G401.6 (cell line): ENCODE measurements at regions not wholly inside any gene's neighbourhood (a gene's known extent, or its start where the extent isn't known, plus 50 kb on each side); places are given as distances from the start of the nearest gene placed in this dataset.
"Not testable (repeated sequence)": the region's sequence is repeated elsewhere in the genome, so short reads cannot be mapped to it uniquely, and the experiment has no call there.

Source experiments
- FAIRE-seq: peaks from 2 replicates; lab custom pipeline; 2012; peaks lifted over from hg19 to GRCh38; lab: Jason Lieb, UNC

- FAIRE-seq, result no peak
Observed at GRCh38 chr5:159650803-159651202, 265.5 kb upstream of the ADRA1B start.

GRCh38 chr5:159655757-159656409 lies 260.4 kb upstream of the ADRA1B start:
- FAIRE-seq, result no peak

GRCh38 chr5:159657298-159657697 lies 259.0 kb upstream of the ADRA1B start:
- FAIRE-seq, result no peak

GRCh38 chr5:159657771-159658170 lies 258.5 kb upstream of the ADRA1B start:
- no peak for FAIRE-seq

- FAIRE-seq, result no peak
Observed at GRCh38 chr5:159658266-159658925, 257.9 kb upstream of the ADRA1B start.

GRCh38 chr5:159660401-159660800 lies 255.9 kb upstream of the ADRA1B start:
- FAIRE-seq, result no peak

- FAIRE-seq, result no peak
Observed at GRCh38 chr5:159663986-159664385, 252.3 kb upstream of the ADRA1B start.

- FAIRE-seq, result no peak
Observed at GRCh38 chr5:159667286-159667685, 249.0 kb upstream of the ADRA1B start.

GRCh38 chr5:159668556-159668955 lies 247.7 kb upstream of the ADRA1B start:
- FAIRE-seq, result no peak

GRCh38 chr5:159669559-159669958 lies 246.7 kb upstream of the ADRA1B start:
- no peak for FAIRE-seq

GRCh38 chr5:159671886-159672285 lies 244.4 kb upstream of the ADRA1B start:
- FAIRE-seq, result no peak

- FAIRE-seq, result no peak
Observed at GRCh38 chr5:159673538-159673937, 242.7 kb upstream of the ADRA1B start.

- no peak for FAIRE-seq
Observed at GRCh38 chr5:159678657-159679392, 237.5 kb upstream of the ADRA1B start.

- no peak for FAIRE-seq
Observed at GRCh38 chr5:159680095-159680494, 236.2 kb upstream of the ADRA1B start.

GRCh38 chr5:159681661-159682060 lies 234.6 kb upstream of the ADRA1B start:
- FAIRE-seq, result no peak

- FAIRE-seq, result no peak
Observed at GRCh38 chr5:159682623-159683022, 233.7 kb upstream of the ADRA1B start.

- not testable (repeated sequence) for FAIRE-seq
Observed at GRCh38 chr5:159687892-159688291, 228.4 kb upstream of the ADRA1B start.

GRCh38 chr5:159695741-159696294 lies 220.5 kb upstream of the ADRA1B start:
- FAIRE-seq, result no peak

GRCh38 chr5:159697530-159697929 lies 218.8 kb upstream of the ADRA1B start:
- no peak for FAIRE-seq

- FAIRE-seq, result no peak
Observed at GRCh38 chr5:159698322-159698721, 218.0 kb upstream of the ADRA1B start.

GRCh38 chr5:159700016-159700415 lies 216.3 kb upstream of the ADRA1B start:
- no peak for FAIRE-seq

- FAIRE-seq, result no peak
Observed at GRCh38 chr5:159702301-159702700, 214.0 kb upstream of the ADRA1B start.

GRCh38 chr5:159702826-159703225 lies 213.5 kb upstream of the ADRA1B start:
- FAIRE-seq, result no peak
